RPMI7951 (cell line): ENCODE measurements at regions not wholly inside any gene's neighbourhood (a gene's known extent, or its start where the extent isn't known, plus 50 kb on each side); places are given as distances from the start of the nearest gene placed in this dataset.
"Not testable (repeated sequence)": the region's sequence is repeated elsewhere in the genome, so short reads cannot be mapped to it uniquely, and the experiment has no call there.

Experiments
- DNase-seq: peaks from one replicate; pipeline ENCODE4 v3.0.0-alpha.2; 2012; ENCODE audit warnings: low read depth

- DNase-seq = peak; percentile 66
These were observed 73.1 kb upstream of the FST start for GRCh38 chr5:53407373-53407772.

- DNase-seq = no peak
These were observed 69.0 kb upstream of the FST start for GRCh38 chr5:53411388-53411787.

- not testable (repeated sequence) for DNase-seq
These were observed 67.9 kb upstream of the FST start for GRCh38 chr5:53412499-53412898.

- DNase-seq = no peak
These were observed 64.2 kb upstream of the FST start for GRCh38 chr5:53416144-53416738.

- no peak for DNase-seq
These were observed 62.0 kb upstream of the FST start for GRCh38 chr5:53418409-53418808.

GRCh38 chr5:53418826-53419658 lies 61.4 kb upstream of the FST start:
- DNase-seq = peak; percentile 72

- peak; percentile 60 for DNase-seq
These were observed 57.9 kb upstream of the FST start for GRCh38 chr5:53422539-53422938.

GRCh38 chr5:53423724-53424123 lies 56.7 kb upstream of the FST start:
- peak; percentile 41 for DNase-seq

GRCh38 chr5:53424686-53425615 lies 55.5 kb upstream of the FST start:
- DNase-seq = peak; percentile 86

GRCh38 chr5:53425687-53426511 lies 54.5 kb upstream of the FST start:
- peak; percentile 46 for DNase-seq

GRCh38 chr5:53426512-53426830 lies 54.0 kb upstream of the FST start:
- no peak for DNase-seq

GRCh38 chr5:53426878-53427277 lies 53.6 kb upstream of the FST start:
- no peak for DNase-seq

- DNase-seq = no peak
These were observed 52.5 kb upstream of the FST start for GRCh38 chr5:53427965-53428364.

- DNase-seq = peak; percentile 56
These were observed 50.7 kb upstream of the FST start for GRCh38 chr5:53429706-53430105.

- DNase-seq = peak; percentile 64
These were observed 49.7 kb upstream of the FST start for GRCh38 chr5:53430618-53431252.
